Hepatocyte (in vitro differentiated cells): ENCODE measurements at regions not wholly inside any gene's neighbourhood (a gene's known extent, or its start where the extent isn't known, plus 50 kb on each side); places are given as distances from the start of the nearest gene placed in this dataset.

ENCODE experiments used
- DNase-seq: peaks from one replicate; pipeline ENCODE4 v3.0.0-alpha.2; 2016; ENCODE audit warnings: low spot score
- H2AFZ ChIP-seq: fragments of 200-600 bp; sonication (generic); 2 replicates; pipeline ENCODE4 v1.6.0; 2016; ENCODE audit warnings: antibody characterized with exemption, mild to moderate bottlenecking
- H3K27ac ChIP-seq: fragments of 200-600 bp; sonication (generic); 2 replicates; pipeline ENCODE4 v1.5.1; 2016; ENCODE audit warnings: mild to moderate bottlenecking
- H3K27me3 ChIP-seq: fragments of 200-600 bp; sonication (generic); 2 replicates; pipeline ENCODE4 v1.6.1; 2016
- H3K36me3 ChIP-seq: fragments of 200-600 bp; sonication (generic); replicated peaks from 2 replicates; pipeline ENCODE4 v1.5.1; 2016; ENCODE audit warnings: low read depth; ENCODE audit not compliant: insufficient read depth
- H3K4me1 ChIP-seq: fragments of 200-600 bp; sonication (generic); 2 replicates; pipeline ENCODE4 v1.5.1; 2016; ENCODE audit warnings: mild to moderate bottlenecking, moderate library complexity; ENCODE audit not compliant: insufficient read depth
- H3K4me2 ChIP-seq: fragments of 200-600 bp; sonication (generic); 2 replicates; pipeline ENCODE4 v1.6.0; 2016
- H3K4me3 ChIP-seq: fragments of 200-600 bp; sonication (generic); 2 replicates; pipeline ENCODE4 v1.5.1; 2016; ENCODE audit warnings: mild to moderate bottlenecking
- H3K79me2 ChIP-seq: fragments of 200-600 bp; sonication (generic); 2 replicates; pipeline ENCODE4 v1.6.0; 2017; ENCODE audit warnings: mild to moderate bottlenecking
- H3K9me2 ChIP-seq: fragments of 200-600 bp; sonication (generic); replicated peaks from 2 replicates; pipeline ENCODE4 v1.6.0; 2017; ENCODE audit warnings: mild to moderate bottlenecking; ENCODE audit not compliant: insufficient read depth
- H3K9me3 ChIP-seq: fragments of 200-600 bp; sonication (generic); 2 replicates; pipeline ENCODE4 v1.5.1; 2016; ENCODE audit warnings: low read depth, mild to moderate bottlenecking
- H4K20me1 ChIP-seq: fragments of 200-600 bp; sonication (generic); 2 replicates; pipeline ENCODE4 v1.6.0; 2016; ENCODE audit warnings: mild to moderate bottlenecking; ENCODE audit not compliant: insufficient read depth, poor library complexity, severe bottlenecking
- EZH2 ChIP-seq: fragments of 200-600 bp; sonication (generic); IDR thresholded peaks from 2 replicates; pipeline ENCODE4 v1.6.1; 2016; ENCODE audit warnings: antibody characterized with exemption, mild to moderate bottlenecking, borderline replicate concordance
- EZH2phosphoT487 ChIP-seq: fragments of 200-600 bp; sonication (generic); IDR thresholded peaks from one replicate; pipeline ENCODE4 v1.6.1; 2018; ENCODE audit warnings: antibody characterized with exemption, mild to moderate bottlenecking, low read depth, moderate library complexity; ENCODE audit not compliant: unreplicated experiment, severe bottlenecking
- WGBS: methylation state at CpG from one replicate; pipeline ENCODE4 v1.1.6; 2016; ENCODE audit warnings: low lambda C conversion rate; ENCODE audit errors: missing lambda C conversion rate; 5-methylcytosine and 5-hydroxymethylcytosine counted together
- TF ChIP-seq, protein P1 (sequence below): fragments of 200-600 bp; sonication (generic); IDR thresholded peaks from 2 replicates; pipeline ENCODE4 v1.5.1; 2016; ENCODE audit warnings: antibody characterized with exemption, mild to moderate bottlenecking; ENCODE audit not compliant: poor library complexity

- H4K20me1 ChIP-seq, result no peaks in the 10 kb centered on the region
- no peak overlapping the region for H3K4me2 ChIP-seq
- H3K4me3 ChIP-seq, result no peak overlapping the region
- TF ChIP-seq, protein P1, sequence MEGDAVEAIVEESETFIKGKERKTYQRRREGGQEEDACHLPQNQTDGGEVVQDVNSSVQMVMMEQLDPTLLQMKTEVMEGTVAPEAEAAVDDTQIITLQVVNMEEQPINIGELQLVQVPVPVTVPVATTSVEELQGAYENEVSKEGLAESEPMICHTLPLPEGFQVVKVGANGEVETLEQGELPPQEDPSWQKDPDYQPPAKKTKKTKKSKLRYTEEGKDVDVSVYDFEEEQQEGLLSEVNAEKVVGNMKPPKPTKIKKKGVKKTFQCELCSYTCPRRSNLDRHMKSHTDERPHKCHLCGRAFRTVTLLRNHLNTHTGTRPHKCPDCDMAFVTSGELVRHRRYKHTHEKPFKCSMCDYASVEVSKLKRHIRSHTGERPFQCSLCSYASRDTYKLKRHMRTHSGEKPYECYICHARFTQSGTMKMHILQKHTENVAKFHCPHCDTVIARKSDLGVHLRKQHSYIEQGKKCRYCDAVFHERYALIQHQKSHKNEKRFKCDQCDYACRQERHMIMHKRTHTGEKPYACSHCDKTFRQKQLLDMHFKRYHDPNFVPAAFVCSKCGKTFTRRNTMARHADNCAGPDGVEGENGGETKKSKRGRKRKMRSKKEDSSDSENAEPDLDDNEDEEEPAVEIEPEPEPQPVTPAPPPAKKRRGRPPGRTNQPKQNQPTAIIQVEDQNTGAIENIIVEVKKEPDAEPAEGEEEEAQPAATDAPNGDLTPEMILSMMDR, result peak; percentile 43
- TF ChIP-seq EZH2phosphoT487, result no peak
- no peak overlapping the region for H2AFZ ChIP-seq
- H3K27ac ChIP-seq, result no peak overlapping the region
- H3K9me2 ChIP-seq, result no peaks in the 10 kb centered on the region
- peak; percentile 78 for DNase-seq
- no peaks in the 10 kb centered on the region for H3K27me3 ChIP-seq
- no peaks in the 10 kb centered on the region for H3K36me3 ChIP-seq
- 86% methylated on average over 11 of the region's 11 CpGs for WGBS
- no peaks in the 10 kb centered on the region for H3K4me1 ChIP-seq
- no peaks in the 10 kb centered on the region for H3K9me3 ChIP-seq
- H3K79me2 ChIP-seq, result no peaks in the 10 kb centered on the region
Observed at GRCh38 chr3:70120357-70120966, 120.9 kb downstream of the SAMMSON start.

GRCh38 chr3:70127192-70127591 lies 127.7 kb downstream of the SAMMSON start:
- H2AFZ ChIP-seq, result no peak overlapping the region
- no peak overlapping the region for H3K27ac ChIP-seq
- H4K20me1 ChIP-seq, result no peaks in the 10 kb centered on the region
- WGBS, result 86% methylated on average over 1 of the region's 1 CpG
- H3K79me2 ChIP-seq, result no peaks in the 10 kb centered on the region
- H3K4me1 ChIP-seq, result no peaks in the 10 kb centered on the region
- H3K9me2 ChIP-seq, result no peaks in the 10 kb centered on the region
- H3K9me3 ChIP-seq, result no peaks in the 10 kb centered on the region
- no peaks in the 10 kb centered on the region for H3K36me3 ChIP-seq
- no peaks in the 10 kb centered on the region for H3K27me3 ChIP-seq
- TF ChIP-seq, protein P1, result no peak
- TF ChIP-seq EZH2, result no peak
- no peak for TF ChIP-seq EZH2phosphoT487
- H3K4me3 ChIP-seq, result no peak overlapping the region
- no peak for DNase-seq
- no peak overlapping the region for H3K4me2 ChIP-seq

DNA sequence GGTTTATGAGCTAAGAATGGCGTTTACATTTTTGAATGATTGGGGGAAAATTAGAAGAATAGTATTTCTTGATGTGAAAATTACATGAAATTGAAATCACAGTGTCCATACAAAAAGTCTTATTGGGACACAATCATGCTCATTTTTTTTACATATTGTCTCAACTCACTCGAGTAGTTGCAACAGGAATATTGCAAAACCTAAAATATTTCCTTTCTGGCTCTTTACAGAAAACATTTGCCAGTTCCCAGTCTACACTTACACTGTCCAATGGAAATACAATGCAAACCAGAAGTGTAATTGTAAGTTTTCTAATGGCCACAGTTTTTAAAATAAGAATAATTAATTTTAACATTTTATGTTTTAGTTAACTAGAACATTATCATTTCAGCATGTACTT lies 137.8 kb downstream of the SAMMSON start:
- TF ChIP-seq EZH2phosphoT487, result no peak
- no peak for TF ChIP-seq EZH2
- TF ChIP-seq, protein P1, result no peak
- Histone ChIP-seq H3K36me3 (no peaks in the 10 kb centered on the region), H3K27me3 (no peaks in the 10 kb centered on the region), H3K9me2 (no peaks in the 10 kb centered on the region), H3K4me3 (no peak overlapping the region), H2AFZ (no peak overlapping the region), H3K4me1 (no peaks in the 10 kb centered on the region), H4K20me1 (no peaks in the 10 kb centered on the region), H3K9me3 (no peaks in the 10 kb centered on the region), H3K79me2 (no peaks in the 10 kb centered on the region), H3K27ac (no peak overlapping the region), H3K4me2 (no peak overlapping the region)
- DNase-seq, result no peak
- WGBS, result 72% methylated on average over 2 of the region's 2 CpGs
